ENCODE measurements at regions not wholly inside any gene's neighbourhood (a gene's known extent, or its start where the extent isn't known, plus 50 kb on each side); places are given as distances from the start of the nearest gene placed in this dataset.
"Not testable (repeated sequence)": the region's sequence is repeated elsewhere in the genome, so short reads cannot be mapped to it uniquely, and the experiment has no call there.

- no peak for DNase-seq
These were observed 169.7 kb downstream of the BUB3 start for GRCh38 chr10:123323884-123324283.

- no peak for DNase-seq
These were observed 171.5 kb downstream of the BUB3 start for GRCh38 chr10:123325663-123326190.

GRCh38 chr10:123326674-123327073 lies 172.5 kb downstream of the BUB3 start:
- no peak for DNase-seq

GRCh38 chr10:123327450-123327849 lies 173.2 kb downstream of the BUB3 start:
- no peak for DNase-seq

GRCh38 chr10:123327896-123328295 lies 173.7 kb downstream of the BUB3 start:
- DNase-seq, result no peak

GRCh38 chr10:123331438-123331837 lies 177.2 kb downstream of the BUB3 start:
- no peak for DNase-seq

GRCh38 chr10:123346581-123346980 lies 192.4 kb downstream of the BUB3 start:
- DNase-seq, result no peak

GRCh38 chr10:123348691-123349572 lies 194.7 kb downstream of the BUB3 start:
- no peak for DNase-seq

- no peak for DNase-seq
These were observed 197.5 kb downstream of the BUB3 start for GRCh38 chr10:123351715-123352114.

- DNase-seq, result no peak
These were observed 200.3 kb downstream of the BUB3 start for GRCh38 chr10:123354521-123354920.

GRCh38 chr10:123355748-123356481 lies 201.7 kb downstream of the BUB3 start:
- no peak for DNase-seq

GRCh38 chr10:123356799-123357198 lies 202.6 kb downstream of the BUB3 start:
- DNase-seq, result no peak

GRCh38 chr10:123357421-123357930 lies 203.3 kb downstream of the BUB3 start:
- DNase-seq, result no peak

GRCh38 chr10:123359539-123359938 lies 205.3 kb downstream of the BUB3 start:
- no peak for DNase-seq

GRCh38 chr10:123361832-123362231 lies 207.6 kb downstream of the BUB3 start:
- no peak for DNase-seq

GRCh38 chr10:123367195-123367594 lies 213.0 kb downstream of the BUB3 start:
- DNase-seq, result no peak

GRCh38 chr10:123371626-123372025 lies 217.4 kb downstream of the BUB3 start:
- not testable (repeated sequence) for DNase-seq

- no peak for DNase-seq
These were observed 219.4 kb downstream of the BUB3 start for GRCh38 chr10:123373591-123373990.

GRCh38 chr10:123375097-123375496 lies 220.9 kb downstream of the BUB3 start:
- no peak for DNase-seq

GRCh38 chr10:123375738-123376137 lies 221.5 kb downstream of the BUB3 start:
- no peak for DNase-seq

GRCh38 chr10:123377883-123378282 lies 223.7 kb downstream of the BUB3 start:
- no peak for DNase-seq

- no peak for DNase-seq
These were observed 224.1 kb downstream of the BUB3 start for GRCh38 chr10:123378302-123378701.

- no peak for DNase-seq
These were observed 225.0 kb downstream of the BUB3 start for GRCh38 chr10:123379156-123379555.

All from NCI-H446 (cell line).